Loucy (cell line): ENCODE measurements at regions not wholly inside any gene's neighbourhood (a gene's known extent, or its start where the extent isn't known, plus 50 kb on each side); places are given as distances from the start of the nearest gene placed in this dataset.

Experiments
- EZH2phosphoT487 ChIP-seq: fragments of 200-600 bp; IDR thresholded peaks from 2 replicates; pipeline ENCODE4 v1.6.1; 2018; ENCODE audit warnings: antibody characterized with exemption, mild to moderate bottlenecking, moderate library complexity, borderline replicate concordance
- TF ChIP-seq, protein P1 (sequence below): fragments of 200-600 bp; sonication (generic); conservative IDR thresholded peaks from 2 replicates; pipeline ENCODE4 v1.5.1; 2014; ENCODE audit warnings: mild to moderate bottlenecking, antibody characterized with exemption, low read length

DNA sequence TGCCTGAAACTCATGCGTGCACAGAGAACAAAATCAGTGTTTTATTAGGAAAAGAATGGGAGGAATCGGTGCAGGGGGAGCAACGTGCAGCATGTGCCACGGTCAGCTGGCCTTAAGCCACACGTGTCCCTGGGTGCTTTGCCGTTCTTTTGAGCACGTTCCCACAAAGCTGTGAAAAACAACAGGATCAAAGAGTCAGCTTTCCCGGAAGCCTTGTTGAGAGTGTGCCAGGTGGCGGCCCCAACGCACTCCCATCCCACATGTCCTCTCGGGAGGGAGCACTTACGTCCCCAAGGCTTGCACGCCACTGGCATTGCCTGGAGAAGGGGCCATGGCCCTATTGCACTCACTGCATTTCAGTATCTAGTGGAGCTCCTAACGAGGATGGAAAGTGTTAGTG lies 511.2 kb downstream of the EIPR1 start:
- TF ChIP-seq, protein P1, sequence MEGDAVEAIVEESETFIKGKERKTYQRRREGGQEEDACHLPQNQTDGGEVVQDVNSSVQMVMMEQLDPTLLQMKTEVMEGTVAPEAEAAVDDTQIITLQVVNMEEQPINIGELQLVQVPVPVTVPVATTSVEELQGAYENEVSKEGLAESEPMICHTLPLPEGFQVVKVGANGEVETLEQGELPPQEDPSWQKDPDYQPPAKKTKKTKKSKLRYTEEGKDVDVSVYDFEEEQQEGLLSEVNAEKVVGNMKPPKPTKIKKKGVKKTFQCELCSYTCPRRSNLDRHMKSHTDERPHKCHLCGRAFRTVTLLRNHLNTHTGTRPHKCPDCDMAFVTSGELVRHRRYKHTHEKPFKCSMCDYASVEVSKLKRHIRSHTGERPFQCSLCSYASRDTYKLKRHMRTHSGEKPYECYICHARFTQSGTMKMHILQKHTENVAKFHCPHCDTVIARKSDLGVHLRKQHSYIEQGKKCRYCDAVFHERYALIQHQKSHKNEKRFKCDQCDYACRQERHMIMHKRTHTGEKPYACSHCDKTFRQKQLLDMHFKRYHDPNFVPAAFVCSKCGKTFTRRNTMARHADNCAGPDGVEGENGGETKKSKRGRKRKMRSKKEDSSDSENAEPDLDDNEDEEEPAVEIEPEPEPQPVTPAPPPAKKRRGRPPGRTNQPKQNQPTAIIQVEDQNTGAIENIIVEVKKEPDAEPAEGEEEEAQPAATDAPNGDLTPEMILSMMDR = no peak
- no peak for TF ChIP-seq EZH2phosphoT487
